Urinary bladder (tissue), 3 donors: ENCODE measurements at regions not wholly inside any gene's neighbourhood (a gene's known extent, or its start where the extent isn't known, plus 50 kb on each side); places are given as distances from the start of the nearest gene placed in this dataset.
A peak's percentile ranks its signal among the peaks of the same experiment; 100 is the strongest.
"Not testable (repeated sequence)": the region's sequence is repeated elsewhere in the genome, so short reads cannot be mapped to it uniquely, and the experiment has no call there.

Experiments
- DNase-seq: peaks from one replicate; pipeline ENCODE4 v3.0.0-alpha.2; 2015; ENCODE audit errors: extremely low spot score
- H3K27ac ChIP-seq: one replicate; pipeline ENCODE4 v1.5.1; 2013; ENCODE audit warnings: low read depth, mild to moderate bottlenecking, moderate library complexity
- H3K36me3 ChIP-seq: one replicate; pipeline ENCODE4 v1.6.1; 2013; ENCODE audit warnings: mild to moderate bottlenecking, moderate library complexity; ENCODE audit not compliant: insufficient read depth
- H3K4me1 ChIP-seq: one replicate; pipeline ENCODE4 v1.6.1; 2013; ENCODE audit warnings: mild to moderate bottlenecking, moderate library complexity; ENCODE audit not compliant: insufficient read depth
- H3K4me3 ChIP-seq: one replicate; pipeline ENCODE4 v1.5.1; 2013; ENCODE audit warnings: low read depth, low read length
- WGBS: extraction: QIAGEN DNeasy Blood & Tissue Kit; methylation state at CpG from one replicate; pipeline ENCODE4 v1.1.7; 2013; 5-methylcytosine and 5-hydroxymethylcytosine counted together
- donor health status: healthy with polysubstance abuse.
- donor health status: healthy.

GRCh38 chr4:134548052-134548628 lies 346.6 kb upstream of the PABPC4L start:
- Histone ChIP-seq H3K4me1 (no peaks in the 10 kb centered on the region), H3K4me3 (no peak overlapping the region), H3K27ac (no peak overlapping the region), H3K36me3 (no peaks in the 10 kb centered on the region)
- DNase-seq = no peak

GRCh38 chr4:134546279-134546678 lies 344.7 kb upstream of the PABPC4L start:
- no peak for DNase-seq
- H3K36me3 ChIP-seq = no peaks in the 10 kb centered on the region
- no peak overlapping the region for H3K27ac ChIP-seq
- H3K4me3 ChIP-seq = no peak overlapping the region
- 98% methylated on average over 15 of the region's 15 CpGs for WGBS
- H3K4me1 ChIP-seq = no peaks in the 10 kb centered on the region

- Histone ChIP-seq H3K36me3 (no peaks in the 10 kb centered on the region), H3K4me1 (no peaks in the 10 kb centered on the region), H3K4me3 (no peak overlapping the region), H3K27ac (no peak overlapping the region)
- 20% methylated on average over 2 of the region's 2 CpGs for WGBS
- DNase-seq = peak; percentile 51
Observed at GRCh38 chr4:134544303-134544770, 342.7 kb upstream of the PABPC4L start.

GRCh38 chr4:134540588-134540987 lies 339.0 kb upstream of the PABPC4L start:
- H3K27ac ChIP-seq = no peak overlapping the region
- no peak overlapping the region for H3K4me3 ChIP-seq
- no peaks in the 10 kb centered on the region for H3K4me1 ChIP-seq
- DNase-seq = no peak
- WGBS = 76% methylated on average over 2 of the region's 2 CpGs
- H3K36me3 ChIP-seq = no peaks in the 10 kb centered on the region

- WGBS = 55% methylated on average over 1 of the region's 1 CpG
- H3K4me1 ChIP-seq = no peaks in the 10 kb centered on the region
- H3K36me3 ChIP-seq = no peaks in the 10 kb centered on the region
- DNase-seq = no peak
- no peak overlapping the region for H3K27ac ChIP-seq
- no peak overlapping the region for H3K4me3 ChIP-seq
Observed at GRCh38 chr4:134539729-134540231, 338.2 kb upstream of the PABPC4L start.

GRCh38 chr4:134537701-134538100 lies 336.1 kb upstream of the PABPC4L start:
- H3K4me3 ChIP-seq = no peak overlapping the region
- no peaks in the 10 kb centered on the region for H3K4me1 ChIP-seq
- DNase-seq = no peak
- H3K36me3 ChIP-seq = no peaks in the 10 kb centered on the region
- H3K27ac ChIP-seq = no peak overlapping the region

GRCh38 chr4:134533068-134533467 lies 331.5 kb upstream of the PABPC4L start:
- WGBS = 41% methylated on average over 3 of the region's 3 CpGs
- no peak for DNase-seq
- Histone ChIP-seq H3K4me1 (no peaks in the 10 kb centered on the region), H3K36me3 (no peaks in the 10 kb centered on the region), H3K4me3 (no peak overlapping the region), H3K27ac (no peak overlapping the region)

GRCh38 chr4:134531013-134531412 lies 329.4 kb upstream of the PABPC4L start:
- no peaks in the 10 kb centered on the region for H3K4me1 ChIP-seq
- no peak overlapping the region for H3K4me3 ChIP-seq
- no peaks in the 10 kb centered on the region for H3K36me3 ChIP-seq
- no peak overlapping the region for H3K27ac ChIP-seq
- DNase-seq = no peak
- 34% methylated on average over 1 of the region's 1 CpG for WGBS

- no peak overlapping the region for H3K4me3 ChIP-seq
- H3K27ac ChIP-seq = no peak overlapping the region
- H3K36me3 ChIP-seq = no peaks in the 10 kb centered on the region
- WGBS = 93% methylated on average over 1 of the region's 1 CpG
- H3K4me1 ChIP-seq = no peaks in the 10 kb centered on the region
- DNase-seq = no peak
Observed at GRCh38 chr4:134529629-134530028, 328.0 kb upstream of the PABPC4L start.

GRCh38 chr4:134518574-134519217 lies 317.1 kb upstream of the PABPC4L start:
- WGBS = 75% methylated on average over 3 of the region's 3 CpGs
- Histone ChIP-seq H3K4me1 (no peaks in the 10 kb centered on the region), H3K27ac (no peak overlapping the region), H3K4me3 (no peak overlapping the region), H3K36me3 (no peaks in the 10 kb centered on the region)
- no peak for DNase-seq

- DNase-seq = no peak
- no peaks in the 10 kb centered on the region for H3K4me1 ChIP-seq
- no peak overlapping the region for H3K27ac ChIP-seq
- no peak overlapping the region for H3K4me3 ChIP-seq
- 93% methylated on average over 2 of the region's 2 CpGs for WGBS
- no peaks in the 10 kb centered on the region for H3K36me3 ChIP-seq
Observed at GRCh38 chr4:134510544-134510943, 309.0 kb upstream of the PABPC4L start.

- DNase-seq = no peak
- 32% methylated on average over 1 of the region's 1 CpG for WGBS
- Histone ChIP-seq H3K27ac (no peak overlapping the region), H3K4me3 (no peak overlapping the region), H3K36me3 (no peaks in the 10 kb centered on the region), H3K4me1 (no peaks in the 10 kb centered on the region)
Observed at GRCh38 chr4:134505511-134505910, 303.9 kb upstream of the PABPC4L start.

GRCh38 chr4:134501973-134502643 lies 300.5 kb upstream of the PABPC4L start:
- DNase-seq = no peak
- H3K36me3 ChIP-seq = no peaks in the 10 kb centered on the region
- 89% methylated on average over 14 of the region's 16 CpGs for WGBS
- no peak overlapping the region for H3K4me3 ChIP-seq
- H3K4me1 ChIP-seq = no peaks in the 10 kb centered on the region
- no peak overlapping the region for H3K27ac ChIP-seq

GRCh38 chr4:134501488-134501887 lies 299.9 kb upstream of the PABPC4L start:
- H3K36me3 ChIP-seq, DNase-seq, H3K4me3 ChIP-seq, H3K27ac ChIP-seq, H3K4me1 ChIP-seq: not testable (repeated sequence)
- WGBS = 98% methylated on average over 11 of the region's 11 CpGs
